Panc1 (cell line): ENCODE measurements at regions not wholly inside any gene's neighbourhood (a gene's known extent, or its start where the extent isn't known, plus 50 kb on each side); places are given as distances from the start of the nearest gene placed in this dataset.

Experiments used
- ATAC-seq: fragments of 200-7000 bp; cut with Tn5 transposase; 2 replicates; pipeline ENCODE4 v1.9.1; 2020; ENCODE audit warnings: mild to moderate bottlenecking, moderate library complexity
- BruUV-seq: library from RNA; stranded (reverse); fragments of 400-500 nt; replicated peaks from 2 replicates; lab custom pipeline; 2021; lab: Mats Ljungman, UMichigan
- CTCF ChIA-PET: fragments of 300-600 bp; sonication (Branson Sonifier 250); formaldehyde crosslinking; loops from one replicate; lab custom pipeline; 2022; ENCODE audit warnings: antibody characterized with exemption; lab: Charles Lee
- POLR2A ChIA-PET: fragments of 300-600 bp; sonication (Branson Sonifier 250); formaldehyde crosslinking; loops from one replicate; lab custom pipeline; 2022; ENCODE audit warnings: antibody characterized with exemption; lab: Charles Lee
- DNase-seq: peaks from one replicate; pipeline ENCODE4 v3.0.0-alpha.2; 2010; ENCODE audit warnings: low read depth, low spot score
- H3K27ac ChIP-seq: 2 replicates; pipeline ENCODE4 v1.5.1; 2011; ENCODE audit warnings: mild to moderate bottlenecking, low read length, inconsistent platforms
- H3K27me3 ChIP-seq: fragments of 200-500 bp; sonication (Bioruptor generic); 2 replicates; pipeline ENCODE4 v1.6.0; 2014; ENCODE audit warnings: low read length, inconsistent platforms; ENCODE audit not compliant: control insufficient read depth, insufficient read depth
- H3K36me3 ChIP-seq: fragments of 200-500 bp; sonication (Bioruptor generic); 2 replicates; pipeline ENCODE4 v1.5.1; 2014; ENCODE audit warnings: inconsistent platforms, mild to moderate bottlenecking, low read length, moderate library complexity; ENCODE audit not compliant: control insufficient read depth, insufficient read depth
- H3K4me1 ChIP-seq: 2 replicates; pipeline ENCODE4 v1.5.1; 2011; ENCODE audit warnings: inconsistent platforms, mild to moderate bottlenecking, low read length, moderate library complexity; ENCODE audit not compliant: control insufficient read depth, insufficient read depth
- H3K4me3 ChIP-seq, 2 experiments: 2 replicates each; pipeline ENCODE4 v1.5.1; 2011 to 2012; ENCODE audit warnings: low read depth in 2 of 2, low read length in 2 of 2, mild to moderate bottlenecking in 2 of 2, inconsistent platforms in 1 of 2, moderate library complexity in 1 of 2
- H3K9me3 ChIP-seq: fragments of 200-500 bp; sonication (Bioruptor generic); 2 replicates; pipeline ENCODE4 v1.5.1; 2014; ENCODE audit warnings: low read depth, mild to moderate bottlenecking, inconsistent platforms, low read length, moderate library complexity; ENCODE audit not compliant: control insufficient read depth, insufficient read depth
- CTCF ChIP-seq: fragments of 450-650 bp; IDR thresholded peaks from 2 replicates; pipeline ENCODE4 v1.5.1; 2017; ENCODE audit warnings: mild to moderate bottlenecking
- POLR2AphosphoS5 ChIP-seq: IDR thresholded peaks from 2 replicates; pipeline ENCODE4 v1.6.1; 2012; ENCODE audit warnings: mild to moderate bottlenecking, low read depth, low read length, moderate library complexity
- REST ChIP-seq, 2 experiments: IDR thresholded peaks; 2 replicates each; pipeline ENCODE4 v1.6.1; 2011 to 2012; ENCODE audit warnings: low read depth in 2 of 2, control low read depth in 1 of 2, low read length in 1 of 2, mild to moderate bottlenecking in 1 of 2, moderate library complexity in 1 of 2; ENCODE audit not compliant: insufficient read depth in 1 of 2
- SIN3A ChIP-seq: IDR thresholded peaks from 2 replicates; pipeline ENCODE4 v1.6.1; 2012; ENCODE audit warnings: low read depth, mild to moderate bottlenecking, low read length, moderate library complexity, borderline replicate concordance; ENCODE audit not compliant: insufficient read depth
- TCF7L2 ChIP-seq: IDR thresholded peaks from 2 replicates; pipeline ENCODE4 v1.6.1; 2011; ENCODE audit warnings: mild to moderate bottlenecking, low read depth, low read length, inconsistent platforms
- in situ Hi-C: cut with HindIII; loops from 2 replicates; pipeline ENCODE4 v1.10.0; 2016; ENCODE audit warnings: low sequenced_read_pairs, low pct_unique_long_range_greater_than_20kb
- intact Hi-C: fragments of 100-400 bp; cut with micrococcal nuclease; formaldehyde crosslinking; loops from one replicate; pipeline ENCODE4 v1.10.0; 2022; ENCODE audit not compliant: unreplicated experiment

- BruUV-seq: no TSS peak
- intact Hi-C loops (no loop called here), in situ Hi-C loops (no loop called here)
- H3K9me3 ChIP-seq: peaks cover 3% of the 10 kb centered on the region; the same call in 1 of the 2 replicates
- no peak for TF ChIP-seq POLR2AphosphoS5
- TF ChIP-seq REST (IDR thresholded peaks at IDR 0.05; ENCODE audit: insufficient read depth in 1 of 2, low read depth in 2 of 2, low read length in 1 of 2): no peak
- TF ChIP-seq TCF7L2: no peak
- no peak for TF ChIP-seq SIN3A
- TF ChIP-seq CTCF: no peak
- ChIA-PET POLR2A (no interaction called here), CTCF (no interaction called here)
- no peaks in the 10 kb centered on the region for H3K4me1 ChIP-seq
- H3K36me3 ChIP-seq: no peaks in the 10 kb centered on the region
- H3K27ac ChIP-seq: no peak overlapping the region
- no peaks in the 10 kb centered on the region for H3K27me3 ChIP-seq
- H3K4me3 ChIP-seq: no peak overlapping the region
- DNase-seq (no peak), ATAC-seq (no peak)
Measured at GRCh38 chr15:31901501-31901900, 128.8 kb upstream of the CHRNA7 start.

GRCh38 chr15:31905054-31905453 lies 125.3 kb upstream of the CHRNA7 start:
- in situ Hi-C loops: no loop called here

More at GRCh38 chr15:31905054-31905453, 125.3 kb upstream of the CHRNA7 start:
- Histone ChIP-seq H3K4me3 (no peak overlapping the region), H3K27me3 (no peaks in the 10 kb centered on the region), H3K9me3 (no peaks in the 10 kb centered on the region), H3K4me1 (no peaks in the 10 kb centered on the region), H3K36me3 (no peaks in the 10 kb centered on the region), H3K27ac (no peak overlapping the region)
- no peak for DNase-seq
- intact Hi-C loops: no loop called here
- ChIA-PET CTCF (no interaction called here), POLR2A (no interaction called here)
- TF ChIP-seq REST (IDR thresholded peaks at IDR 0.05; ENCODE audit: insufficient read depth in 1 of 2, low read depth in 2 of 2, low read length in 1 of 2) (no peak), TCF7L2 (no peak), CTCF (no peak), POLR2AphosphoS5 (no peak), SIN3A (no peak)
- no TSS peak for BruUV-seq
- ATAC-seq: no peak
